IMR-90 (cell line): ENCODE measurements at regions not wholly inside any gene's neighbourhood (a gene's known extent, or its start where the extent isn't known, plus 50 kb on each side); places are given as distances from the start of the nearest gene placed in this dataset.

Experiments used
- ATAC-seq: fragments of 200-7000 bp; cut with Tn5 transposase; 2 replicates; pipeline ENCODE4 v1.9.1; 2020; ENCODE audit warnings: low read depth, mild to moderate bottlenecking, moderate library complexity
- BruUV-seq: library from RNA; stranded (reverse); fragments of 400-500 nt; replicated peaks from 2 replicates; lab custom pipeline; 2021; lab: Mats Ljungman, UMichigan
- CTCF ChIA-PET: fragments of 300-600 bp; formaldehyde crosslinking; extraction: SDS; loops from one replicate; lab custom pipeline; 2021; ENCODE audit warnings: antibody characterized with exemption; lab: Yijun Ruan, JAX
- POLR2A ChIA-PET: fragments of 300-600 bp; sonication (Branson Sonifier 250); formaldehyde crosslinking; loops from one replicate; lab custom pipeline; 2022; ENCODE audit warnings: antibody characterized with exemption; ENCODE audit not compliant: unreplicated experiment; lab: Charles Lee
- DNase-seq: peaks from one replicate; pipeline ENCODE4 v3.0.0; 2013
- H2AFZ ChIP-seq: replicated peaks from 2 replicates; pipeline ENCODE3; 2013; ENCODE audit warnings: low read length, mild to moderate bottlenecking; ENCODE audit not compliant: poor library complexity
- H2AK5ac ChIP-seq: 2 replicates; pipeline ENCODE4 v1.6.1; 2013; ENCODE audit warnings: low read depth, low read length, inconsistent platforms
- H2AK9ac ChIP-seq: replicated peaks from 2 replicates; pipeline ENCODE3; 2013; ENCODE audit warnings: mild to moderate bottlenecking, low read depth, low read length, moderate library complexity; ENCODE audit not compliant: poor library complexity
- H2BK120ac ChIP-seq: 2 replicates; pipeline ENCODE4 v1.6.1; 2013; ENCODE audit warnings: low read depth, low read length, inconsistent platforms
- H2BK15ac ChIP-seq: 3 replicates; pipeline ENCODE4 v1.6.1; 2013; ENCODE audit warnings: low read depth, low read length, inconsistent platforms
- H2BK20ac ChIP-seq: 2 replicates; pipeline ENCODE4 v1.6.1; 2013; ENCODE audit warnings: low read depth, mild to moderate bottlenecking, inconsistent platforms, low read length, moderate library complexity
- H2BK5ac ChIP-seq: 2 replicates; pipeline ENCODE4 v1.6.1; 2013; ENCODE audit warnings: mild to moderate bottlenecking, low read depth, low read length, inconsistent platforms; ENCODE audit not compliant: poor library complexity, severe bottlenecking
- H3K14ac ChIP-seq: replicated peaks from 2 replicates; pipeline ENCODE4 v1.6.1; 2013; ENCODE audit warnings: low read depth, low read length, inconsistent platforms
- H3K18ac ChIP-seq: 2 replicates; pipeline ENCODE4 v1.6.1; 2013; ENCODE audit warnings: low read depth, low read length, control low read depth
- H3K23ac ChIP-seq: 2 replicates; pipeline ENCODE4 v1.6.1; 2013; ENCODE audit warnings: low read depth, low read length, inconsistent platforms
- H3K27ac ChIP-seq: 2 replicates; pipeline ENCODE4 v1.5.1; 2013; ENCODE audit warnings: mild to moderate bottlenecking, control low read depth, low read length; ENCODE audit not compliant: insufficient read depth
- H3K27me3 ChIP-seq: 2 replicates; pipeline ENCODE4 v1.6.1; 2013; ENCODE audit warnings: low read length; ENCODE audit not compliant: control insufficient read depth, insufficient read depth
- H3K36me3 ChIP-seq: 2 replicates; pipeline ENCODE4 v1.6.1; 2013; ENCODE audit warnings: low read length, mixed read lengths; ENCODE audit not compliant: control insufficient read depth, insufficient read depth
- H3K4ac ChIP-seq: 2 replicates; pipeline ENCODE4 v1.6.1; 2013; ENCODE audit warnings: low read depth, low read length, inconsistent platforms
- H3K4me1 ChIP-seq: 2 replicates; pipeline ENCODE4 v1.6.1; 2013; ENCODE audit warnings: low read length, mixed read lengths; ENCODE audit not compliant: control insufficient read depth, insufficient read depth
- H3K4me2 ChIP-seq: 2 replicates; pipeline ENCODE4 v1.6.1; 2013; ENCODE audit warnings: low read depth, mild to moderate bottlenecking, control low read depth, low read length, moderate library complexity
- H3K4me3 ChIP-seq: 2 replicates; pipeline ENCODE4 v1.5.1; 2013; ENCODE audit warnings: low read depth, mild to moderate bottlenecking, control low read depth, low read length, moderate library complexity; ENCODE audit not compliant: insufficient read depth
- H3K56ac ChIP-seq: 2 replicates; pipeline ENCODE4 v1.6.1; 2013; ENCODE audit warnings: low read length, inconsistent platforms; ENCODE audit not compliant: insufficient read depth; ENCODE audit errors: extremely low read depth
- H3K79me1 ChIP-seq, 2 experiments: 2 replicates each; pipeline ENCODE4 v1.6.1; 2013; ENCODE audit warnings: low read length in 2 of 2, inconsistent platforms in 1 of 2, low read depth in 1 of 2
- H3K9ac ChIP-seq: 2 replicates; pipeline ENCODE4 v1.6.1; 2013; ENCODE audit warnings: low read depth, low read length, control low read depth
- H3K9me1 ChIP-seq: 2 replicates; pipeline ENCODE4 v1.6.1; 2013; ENCODE audit warnings: low read length, inconsistent platforms; ENCODE audit not compliant: insufficient read depth
- H3K9me3 ChIP-seq: 2 replicates; pipeline ENCODE4 v1.6.1; 2013; ENCODE audit warnings: low read length; ENCODE audit not compliant: control insufficient read depth, insufficient read depth
- H4K20me1 ChIP-seq: 2 replicates; pipeline ENCODE4 v1.6.1; 2013; ENCODE audit warnings: low read length, inconsistent platforms; ENCODE audit not compliant: insufficient read depth
- H4K5ac ChIP-seq: 2 replicates; pipeline ENCODE4 v1.6.1; 2013; ENCODE audit warnings: mild to moderate bottlenecking, low read depth, low read length, control low read depth
- H4K8ac ChIP-seq, 2 experiments: 2 replicates each; pipeline ENCODE4 v1.6.1; 2013; ENCODE audit warnings: low read depth in 2 of 2, low read length in 2 of 2, control low read depth in 1 of 2, inconsistent platforms in 1 of 2
- H4K91ac ChIP-seq: 2 replicates; pipeline ENCODE4 v1.6.1; 2013; ENCODE audit warnings: low read depth, low read length, inconsistent platforms; ENCODE audit not compliant: insufficient read depth
- CEBPB ChIP-seq: IDR thresholded peaks from 2 replicates; pipeline ENCODE4 v1.6.1; 2012; ENCODE audit warnings: low read depth, low read length, improper control_type of control experiment
- CTCF ChIP-seq: conservative IDR thresholded peaks from 2 replicates; pipeline ENCODE4 v1.5.1; 2012; ENCODE audit warnings: mild to moderate bottlenecking, low read depth, low read length, improper control_type of control experiment
- FOS ChIP-seq: fragments of 150-350 bp; IDR thresholded peaks from 2 replicates; pipeline ENCODE4 v1.6.1; 2016; ENCODE audit warnings: low read depth, low read length
- MAFK ChIP-seq: IDR thresholded peaks from 2 replicates; pipeline ENCODE4 v1.6.1; 2012; ENCODE audit warnings: low read depth, low read length, improper control_type of control experiment
- NFE2L2 ChIP-seq: fragments of 150-350 bp; IDR thresholded peaks from 2 replicates; pipeline ENCODE4 v1.6.1; 2016; ENCODE audit warnings: low read depth, mild to moderate bottlenecking, low read length
- POLR2A ChIP-seq: IDR thresholded peaks from 2 replicates; pipeline ENCODE4 v1.6.1; 2012; ENCODE audit warnings: mild to moderate bottlenecking, low read depth, low read length
- SMC3 ChIP-seq: fragments of 150-350 bp; IDR thresholded peaks from 2 replicates; pipeline ENCODE4 v1.6.1; 2016; ENCODE audit warnings: low read depth, mild to moderate bottlenecking, antibody characterized with exemption, low read length, moderate library complexity
- USF2 ChIP-seq: fragments of 150-350 bp; IDR thresholded peaks from 2 replicates; pipeline ENCODE4 v1.6.1; 2017; ENCODE audit warnings: mild to moderate bottlenecking, antibody characterized with exemption, low read length, low read depth
- WGBS, 2 experiments: methylation state at CpG; one replicate each; pipeline versions ENCODE4 v1.1.5 to v1.1.7; 2013; ENCODE audit warnings: missing lambda C conversion rate in 2 of 2; ENCODE audit not compliant: insufficient read length in 1 of 2; ENCODE audit errors: extremely low coverage in 2 of 2; 5-methylcytosine and 5-hydroxymethylcytosine counted together
- dilution Hi-C: fragments of 300-500 bp; cut with HindIII; formaldehyde crosslinking; loops from one replicate; pipeline ENCODE4 v1.14.3; 2018; ENCODE audit warnings: low sequenced_read_pairs; ENCODE audit not compliant: unreplicated experiment
- in situ Hi-C: fragments of 300-500 bp; cut with MboI; formaldehyde crosslinking; loops from 3 replicates; pipeline ENCODE4 v1.14.3; 2019; ENCODE audit warnings: low sequenced_read_pairs, inconsistent platforms, mixed read lengths
- intact Hi-C: fragments of 100-400 bp; cut with micrococcal nuclease; formaldehyde crosslinking; loops from 2 replicates; pipeline ENCODE4 v1.10.0; 2022

- no peak overlapping the region for H3K9ac ChIP-seq
- DNase-seq = no peak
- H2BK120ac ChIP-seq = no peak overlapping the region
- H3K23ac ChIP-seq = no peak overlapping the region
- H3K56ac ChIP-seq = no peak overlapping the region
- H2BK20ac ChIP-seq = no peak overlapping the region
- CTCF ChIA-PET = interaction anchor here (0.5 kb wide), 1 partner anchor 1121 kb away, joined by 3 read pairs; no protein-coding TSS in a partner anchor
- dilution Hi-C loops (no loop called here), intact Hi-C loops (no loop called here), in situ Hi-C loops (no loop called here)
- no peak for ATAC-seq
- H3K27me3 ChIP-seq = no peaks in the 10 kb centered on the region
- H3K4me3 ChIP-seq = no peak overlapping the region
- no peak overlapping the region for H3K4ac ChIP-seq
- no peak overlapping the region for H3K18ac ChIP-seq
- no CpG with 5 or more reads among the region's 2 CpGs for whole genome bisulfite sequencing, 2 experiments
- H4K5ac ChIP-seq = no peak overlapping the region
- POLR2A ChIA-PET = no interaction called here
- TF ChIP-seq NFE2L2 = no peak
- TF ChIP-seq SMC3 = no peak
- no peak for TF ChIP-seq CTCF
- TF ChIP-seq USF2 = no peak
- TF ChIP-seq CEBPB = no peak
- TF ChIP-seq POLR2A = no peak
- no peak for TF ChIP-seq MAFK
- TF ChIP-seq FOS = no peak
- no peak overlapping the region for H3K4me2 ChIP-seq
- no peak overlapping the region for H2AK5ac ChIP-seq
- H4K20me1 ChIP-seq = no peaks in the 10 kb centered on the region
- no peak overlapping the region for H2AFZ ChIP-seq
- H3K9me3 ChIP-seq = no peaks in the 10 kb centered on the region
- H4K8ac ChIP-seq = no peak overlapping the region
- no peak overlapping the region for H4K91ac ChIP-seq
- H3K27ac ChIP-seq = no peak overlapping the region
- H3K36me3 ChIP-seq = no peaks in the 10 kb centered on the region
- no TSS peak for BruUV-seq
- H3K79me1 ChIP-seq = no peaks in the 10 kb centered on the region
- no peaks in the 10 kb centered on the region for H3K9me1 ChIP-seq
- H2BK15ac ChIP-seq = no peak overlapping the region
- no peak overlapping the region for H3K14ac ChIP-seq
- no peak overlapping the region for H2AK9ac ChIP-seq
- H2BK5ac ChIP-seq = no peak overlapping the region
- no peaks in the 10 kb centered on the region for H3K4me1 ChIP-seq
These were observed 86.4 kb upstream of the RGPD4 start for GRCh38 chr2:107740300-107740699.
